ENCODE measurements at regions not wholly inside any gene's neighbourhood (a gene's known extent, or its start where the extent isn't known, plus 50 kb on each side); places are given as distances from the start of the nearest gene placed in this dataset.

DNA sequence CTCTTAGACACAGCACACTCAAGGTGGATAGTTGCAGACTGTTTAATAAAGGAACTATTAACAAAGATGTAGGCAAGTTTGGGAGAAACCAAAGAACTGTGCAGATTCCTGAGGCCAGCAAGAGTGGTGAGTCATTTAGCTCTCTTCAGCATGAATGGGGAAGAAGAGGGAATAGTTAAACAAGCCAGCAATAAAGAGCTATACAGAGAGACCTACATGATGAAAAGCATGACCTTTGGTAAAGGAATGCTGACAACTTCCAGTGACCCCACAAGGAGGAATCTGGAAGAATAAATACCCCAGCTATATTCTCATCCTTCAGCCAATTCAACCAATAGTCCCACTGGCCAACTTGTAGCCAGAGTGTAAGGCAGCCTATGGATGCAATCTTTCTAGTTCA lies 706.0 kb upstream of the GRAMD2B start:
- H2AFZ ChIP-seq (ENCODE audit: low read length): no peak overlapping the region
- DNase-seq (ENCODE audit: low spot score): no peak
- ChIA-PET CTCF (ENCODE audit: unreplicated experiment) (no interaction called here), POLR2A (interaction anchor here (0.6 to 1.0 kb wide), 3 partner anchors 10 to 1750 kb away, joined by 3 to 4 read pairs (median 3); no protein-coding TSS in a partner anchor)
- H3K4me3 ChIP-seq (ENCODE audit: low read depth, low read length, poor library complexity, severe bottlenecking): no peak overlapping the region
- H3K79me2 ChIP-seq (ENCODE audit: insufficient read depth, low read depth, low read length): no peaks in the 10 kb centered on the region
- no peaks in the 10 kb centered on the region for H3K36me3 ChIP-seq (ENCODE audit: insufficient read depth, low read length)
- H4K20me1 ChIP-seq (ENCODE audit: insufficient read depth, low read length): no peaks in the 10 kb centered on the region
- no peaks in the 10 kb centered on the region for H3K9me2 ChIP-seq (ENCODE audit: insufficient read depth, low read length)
- no peak for TF ChIP-seq EZH2phosphoT487 (IDR thresholded peaks at IDR 0.05; ENCODE audit: borderline replicate concordance, low read depth, low read length)
- TF ChIP-seq, protein P1, sequence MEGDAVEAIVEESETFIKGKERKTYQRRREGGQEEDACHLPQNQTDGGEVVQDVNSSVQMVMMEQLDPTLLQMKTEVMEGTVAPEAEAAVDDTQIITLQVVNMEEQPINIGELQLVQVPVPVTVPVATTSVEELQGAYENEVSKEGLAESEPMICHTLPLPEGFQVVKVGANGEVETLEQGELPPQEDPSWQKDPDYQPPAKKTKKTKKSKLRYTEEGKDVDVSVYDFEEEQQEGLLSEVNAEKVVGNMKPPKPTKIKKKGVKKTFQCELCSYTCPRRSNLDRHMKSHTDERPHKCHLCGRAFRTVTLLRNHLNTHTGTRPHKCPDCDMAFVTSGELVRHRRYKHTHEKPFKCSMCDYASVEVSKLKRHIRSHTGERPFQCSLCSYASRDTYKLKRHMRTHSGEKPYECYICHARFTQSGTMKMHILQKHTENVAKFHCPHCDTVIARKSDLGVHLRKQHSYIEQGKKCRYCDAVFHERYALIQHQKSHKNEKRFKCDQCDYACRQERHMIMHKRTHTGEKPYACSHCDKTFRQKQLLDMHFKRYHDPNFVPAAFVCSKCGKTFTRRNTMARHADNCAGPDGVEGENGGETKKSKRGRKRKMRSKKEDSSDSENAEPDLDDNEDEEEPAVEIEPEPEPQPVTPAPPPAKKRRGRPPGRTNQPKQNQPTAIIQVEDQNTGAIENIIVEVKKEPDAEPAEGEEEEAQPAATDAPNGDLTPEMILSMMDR (conservative IDR thresholded peaks at IDR 0.05; ENCODE audit: low read length): no peak
- H3K27ac ChIP-seq (ENCODE audit: low read depth, low read length, poor library complexity, severe bottlenecking): no peak overlapping the region
- H3K9me3 ChIP-seq (ENCODE audit: low read length): no peaks in the 10 kb centered on the region
- intact Hi-C loops (cut with micrococcal nuclease; ENCODE audit: unreplicated experiment): no loop called here
- H3K4me2 ChIP-seq (ENCODE audit: low read length): no peak overlapping the region
- H3K4me1 ChIP-seq (ENCODE audit: insufficient read depth, low read length, poor library complexity, severe bottlenecking): no peaks in the 10 kb centered on the region
- no TSS peak for BruUV-seq (replicated peaks)

DNA sequence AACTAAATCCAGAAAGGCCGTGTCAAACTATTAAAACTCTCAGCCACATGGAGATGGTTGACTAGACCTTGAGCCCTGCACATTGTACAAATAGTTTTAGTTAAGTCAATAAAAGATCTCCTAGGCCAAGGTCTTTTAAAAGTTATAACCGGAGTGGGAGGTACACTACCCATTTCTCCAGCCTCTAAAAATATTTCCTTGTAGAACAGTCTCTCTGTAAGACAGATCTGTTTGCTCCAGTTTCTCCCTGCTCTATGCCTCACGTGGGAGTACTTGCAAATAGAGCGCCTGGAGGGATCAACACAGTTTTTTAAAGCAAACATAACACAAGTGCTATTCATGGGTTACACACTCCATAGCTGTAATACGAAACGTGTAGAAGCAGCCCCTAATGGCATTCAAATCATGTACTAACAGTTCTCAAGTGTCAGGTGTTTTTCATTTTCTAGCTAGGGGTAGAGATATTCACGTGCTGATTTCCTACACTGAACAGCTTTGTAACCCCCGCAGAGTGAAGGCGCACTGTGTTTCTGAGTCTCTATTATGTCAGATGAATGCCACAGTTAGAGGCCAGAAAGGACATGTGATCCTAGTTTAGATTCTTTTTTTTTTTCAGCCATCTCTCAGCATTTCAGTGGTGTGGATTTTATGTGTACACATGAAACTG lies 703.4 kb upstream of the GRAMD2B start:
- BruUV-seq (replicated peaks): no TSS peak
- Histone ChIP-seq H4K20me1 (ENCODE audit: insufficient read depth, low read length) (no peaks in the 10 kb centered on the region), H3K4me3 (ENCODE audit: low read depth, low read length, poor library complexity, severe bottlenecking) (no peak overlapping the region), H3K79me2 (ENCODE audit: insufficient read depth, low read depth, low read length) (no peaks in the 10 kb centered on the region), H3K9me3 (ENCODE audit: low read length) (no peaks in the 10 kb centered on the region), H3K36me3 (ENCODE audit: insufficient read depth, low read length) (no peaks in the 10 kb centered on the region), H3K4me1 (ENCODE audit: insufficient read depth, low read length, poor library complexity, severe bottlenecking) (no peaks in the 10 kb centered on the region), H3K27ac (ENCODE audit: low read depth, low read length, poor library complexity, severe bottlenecking) (no peak overlapping the region), H3K9me2 (ENCODE audit: insufficient read depth, low read length) (0 out of 2 replicates have a peak, but pooled peaks cover 5% of the 10 kb centered on the region), H2AFZ (ENCODE audit: low read length) (no peak overlapping the region), H3K4me2 (ENCODE audit: low read length) (no peak overlapping the region)
- intact Hi-C loops (cut with micrococcal nuclease; ENCODE audit: unreplicated experiment): no loop called here
- no peak for DNase-seq (ENCODE audit: low spot score)
- ChIA-PET CTCF (ENCODE audit: unreplicated experiment) (no interaction called here), POLR2A (interaction anchor here (1.0 kb wide), 1 partner anchor 31 kb away, joined by 3 read pairs; no protein-coding TSS in a partner anchor)
- no peak for TF ChIP-seq EZH2phosphoT487 (IDR thresholded peaks at IDR 0.05; ENCODE audit: borderline replicate concordance, low read depth, low read length)
- TF ChIP-seq, protein P1 (conservative IDR thresholded peaks at IDR 0.05; ENCODE audit: low read length): no peak

DNA sequence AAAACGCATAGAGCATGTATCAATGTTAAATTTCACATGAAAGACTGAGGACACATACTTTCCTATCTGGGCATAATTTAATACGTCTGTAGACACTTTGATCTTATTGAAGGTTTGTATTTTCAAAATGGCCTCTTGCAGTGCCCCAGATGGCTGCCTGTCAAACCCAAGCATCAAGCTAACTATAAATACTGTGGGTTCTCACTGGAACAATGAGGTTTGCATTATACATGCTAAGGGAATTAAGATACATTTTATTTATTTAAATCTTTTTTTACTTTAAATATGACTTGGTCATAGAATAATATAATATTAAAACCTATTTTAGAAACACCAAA lies 702.9 kb upstream of the GRAMD2B start:
- Histone ChIP-seq H2AFZ (ENCODE audit: low read length) (no peak overlapping the region), H3K9me2 (ENCODE audit: insufficient read depth, low read length) (0 out of 2 replicates have a peak, but pooled peaks cover 5% of the 10 kb centered on the region), H3K36me3 (ENCODE audit: insufficient read depth, low read length) (no peaks in the 10 kb centered on the region), H3K4me2 (ENCODE audit: low read length) (no peak overlapping the region), H3K27ac (ENCODE audit: low read depth, low read length, poor library complexity, severe bottlenecking) (no peak overlapping the region), H3K4me1 (ENCODE audit: insufficient read depth, low read length, poor library complexity, severe bottlenecking) (no peaks in the 10 kb centered on the region), H3K79me2 (ENCODE audit: insufficient read depth, low read depth, low read length) (no peaks in the 10 kb centered on the region), H3K4me3 (ENCODE audit: low read depth, low read length, poor library complexity, severe bottlenecking) (no peak overlapping the region), H3K9me3 (ENCODE audit: low read length) (no peaks in the 10 kb centered on the region), H4K20me1 (ENCODE audit: insufficient read depth, low read length) (no peaks in the 10 kb centered on the region)
- ChIA-PET POLR2A (no interaction called here), CTCF (ENCODE audit: unreplicated experiment) (no interaction called here)
- no peak for DNase-seq (ENCODE audit: low spot score)
- intact Hi-C loops (cut with micrococcal nuclease; ENCODE audit: unreplicated experiment): no loop called here
- BruUV-seq (replicated peaks): no TSS peak
- TF ChIP-seq, protein P1 (conservative IDR thresholded peaks at IDR 0.05; ENCODE audit: low read length): no peak
- no peak for TF ChIP-seq EZH2phosphoT487 (IDR thresholded peaks at IDR 0.05; ENCODE audit: borderline replicate concordance, low read depth, low read length)
